Thoracic aorta (tissue), 2 donors: ENCODE measurements at regions not wholly inside any gene's neighbourhood (a gene's known extent, or its start where the extent isn't known, plus 50 kb on each side); places are given as distances from the start of the nearest gene placed in this dataset.
"Not testable (repeated sequence)": the region's sequence is repeated elsewhere in the genome, so short reads cannot be mapped to it uniquely, and the experiment has no call there.

Experiments used
- ATAC-seq: fragments of 150-250 bp; one replicate; pipeline ENCODE4 v1.8.0; 2017; ENCODE audit warnings: low read depth; ENCODE audit not compliant: insufficient number of reproducible peaks, low FRiP score
- DNase-seq: peaks from one replicate; pipeline ENCODE4 v3.0.0-alpha.2; 2020; ENCODE audit warnings: low spot score
- H3K27ac ChIP-seq, 2 donors: fragments of 200-600 bp; sonication (generic); 1 replicate in 1 of 2; 2 replicates in 1 of 2; pipeline ENCODE4 v1.5.1; 2016; ENCODE audit warnings: mild to moderate bottlenecking in 2 of 2, moderate library complexity in 2 of 2
- H3K27me3 ChIP-seq: fragments of 200-600 bp; sonication (generic); replicated peaks from 2 replicates; pipeline ENCODE4 v1.6.0; 2016; ENCODE audit warnings: mild to moderate bottlenecking; ENCODE audit not compliant: insufficient read depth
- H3K36me3 ChIP-seq: fragments of 200-600 bp; sonication (generic); one replicate; pipeline ENCODE4 v1.5.1; 2016
- H3K4me1 ChIP-seq, 2 donors: fragments of 200-600 bp; sonication (generic); 1 replicate in 1 of 2; 2 replicates in 1 of 2; pipeline versions ENCODE4 v1.5.1 to v1.6.0; 2016; ENCODE audit warnings: low read depth in 2 of 2, mild to moderate bottlenecking in 1 of 2; ENCODE audit not compliant: control insufficient read depth in 1 of 2
- H3K4me3 ChIP-seq: fragments of 200-600 bp; sonication (generic); 2 replicates; pipeline ENCODE4 v1.5.1; 2016; ENCODE audit warnings: mild to moderate bottlenecking
- H3K9me3 ChIP-seq: fragments of 200-600 bp; sonication (generic); 2 replicates; pipeline ENCODE4 v1.5.1; 2016
- TF ChIP-seq, protein P1 (sequence below): fragments of 200-600 bp; sonication (generic); IDR thresholded peaks from one replicate; pipeline ENCODE4 v1.5.1; 2019; ENCODE audit warnings: antibody characterized with exemption

- Histone ChIP-seq H3K4me1 (no peaks in the 10 kb centered on the region), H3K4me3 (no peak overlapping the region), H3K27me3 (no peaks in the 10 kb centered on the region), H3K36me3 (no peaks in the 10 kb centered on the region), H3K27ac (no peak overlapping the region), H3K9me3 (no peaks in the 10 kb centered on the region)
- TF ChIP-seq, protein P1, sequence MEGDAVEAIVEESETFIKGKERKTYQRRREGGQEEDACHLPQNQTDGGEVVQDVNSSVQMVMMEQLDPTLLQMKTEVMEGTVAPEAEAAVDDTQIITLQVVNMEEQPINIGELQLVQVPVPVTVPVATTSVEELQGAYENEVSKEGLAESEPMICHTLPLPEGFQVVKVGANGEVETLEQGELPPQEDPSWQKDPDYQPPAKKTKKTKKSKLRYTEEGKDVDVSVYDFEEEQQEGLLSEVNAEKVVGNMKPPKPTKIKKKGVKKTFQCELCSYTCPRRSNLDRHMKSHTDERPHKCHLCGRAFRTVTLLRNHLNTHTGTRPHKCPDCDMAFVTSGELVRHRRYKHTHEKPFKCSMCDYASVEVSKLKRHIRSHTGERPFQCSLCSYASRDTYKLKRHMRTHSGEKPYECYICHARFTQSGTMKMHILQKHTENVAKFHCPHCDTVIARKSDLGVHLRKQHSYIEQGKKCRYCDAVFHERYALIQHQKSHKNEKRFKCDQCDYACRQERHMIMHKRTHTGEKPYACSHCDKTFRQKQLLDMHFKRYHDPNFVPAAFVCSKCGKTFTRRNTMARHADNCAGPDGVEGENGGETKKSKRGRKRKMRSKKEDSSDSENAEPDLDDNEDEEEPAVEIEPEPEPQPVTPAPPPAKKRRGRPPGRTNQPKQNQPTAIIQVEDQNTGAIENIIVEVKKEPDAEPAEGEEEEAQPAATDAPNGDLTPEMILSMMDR = no peak
- ATAC-seq = no peak
- no peak for DNase-seq
These were observed 518.8 kb upstream of the SOX9 start for GRCh38 chr17:71601894-71602504.

- ATAC-seq (no peak), DNase-seq (no peak)
- TF ChIP-seq, protein P1 = no peak
- no peaks in the 10 kb centered on the region for H3K4me1 ChIP-seq
- no peak overlapping the region for H3K27ac ChIP-seq
- no peak overlapping the region for H3K4me3 ChIP-seq
- no peaks in the 10 kb centered on the region for H3K27me3 ChIP-seq
- no peaks in the 10 kb centered on the region for H3K9me3 ChIP-seq
- no peaks in the 10 kb centered on the region for H3K36me3 ChIP-seq
These were observed 506.8 kb upstream of the SOX9 start for GRCh38 chr17:71613996-71614395.

GRCh38 chr17:71615820-71616219 is 505.0 kb upstream of the SOX9 start:
- TF ChIP-seq, protein P1 = no peak
- Histone ChIP-seq H3K27me3 (no peaks in the 10 kb centered on the region), H3K4me3 (no peak overlapping the region), H3K27ac (no peak overlapping the region), H3K9me3 (no peaks in the 10 kb centered on the region), H3K36me3 (no peaks in the 10 kb centered on the region), H3K4me1 (no peaks in the 10 kb centered on the region)
- DNase-seq (no peak), ATAC-seq (no peak)

- not testable (repeated sequence) for H3K4me1 ChIP-seq, H3K9me3 ChIP-seq, H3K36me3 ChIP-seq, ATAC-seq, H3K27me3 ChIP-seq, H3K4me3 ChIP-seq, DNase-seq, H3K27ac ChIP-seq
These were observed 503.1 kb upstream of the SOX9 start for GRCh38 chr17:71617767-71618166.

GRCh38 chr17:71625330-71625729 is 495.5 kb upstream of the SOX9 start:
- TF ChIP-seq, protein P1 = no peak
- H3K27ac ChIP-seq = no peak overlapping the region
- H3K9me3 ChIP-seq = no peaks in the 10 kb centered on the region
- no peaks in the 10 kb centered on the region for H3K4me1 ChIP-seq
- ATAC-seq (no peak), DNase-seq (no peak)
- no peak overlapping the region for H3K4me3 ChIP-seq
- no peaks in the 10 kb centered on the region for H3K36me3 ChIP-seq
- no peaks in the 10 kb centered on the region for H3K27me3 ChIP-seq

- no peaks in the 10 kb centered on the region for H3K9me3 ChIP-seq
- TF ChIP-seq, protein P1 = no peak
- no peak for ATAC-seq
These were observed 492.5 kb upstream of the SOX9 start for GRCh38 chr17:71628306-71628705.

More at GRCh38 chr17:71628306-71628705, 492.5 kb upstream of the SOX9 start:
- Histone ChIP-seq H3K4me1 (no peaks in the 10 kb centered on the region), H3K36me3 (no peaks in the 10 kb centered on the region), H3K27ac (no peak overlapping the region), H3K4me3 (no peak overlapping the region), H3K27me3 (no peaks in the 10 kb centered on the region)
- no peak for DNase-seq
